GM06990 (cell line): ENCODE measurements at regions not wholly inside any gene's neighbourhood (a gene's known extent, or its start where the extent isn't known, plus 50 kb on each side); places are given as distances from the start of the nearest gene placed in this dataset.

Experiments used
- DNase-seq: peaks from one replicate; pipeline ENCODE4 v3.0.0-alpha.2; 2011; ENCODE audit not compliant: insufficient read length; ENCODE audit errors: extremely low read depth
- H3K27me3 ChIP-seq: replicated peaks from 2 replicates; pipeline ENCODE4 v1.6.0; 2011; ENCODE audit warnings: low read length; ENCODE audit not compliant: control insufficient read depth, insufficient read depth
- H3K36me3 ChIP-seq: 2 replicates; pipeline ENCODE4 v1.5.1; 2011; ENCODE audit warnings: low read length; ENCODE audit not compliant: control insufficient read depth, insufficient read depth
- H3K4me3 ChIP-seq: replicated peaks from 2 replicates; pipeline ENCODE4 v1.5.1; 2011; ENCODE audit warnings: low read depth, mild to moderate bottlenecking, control low read depth, low read length
- CTCF ChIP-seq: IDR thresholded peaks from 2 replicates; pipeline ENCODE4 v1.5.1; 2011; ENCODE audit warnings: low read length, control low read depth, mild to moderate bottlenecking, inconsistent platforms; ENCODE audit not compliant: insufficient read depth, poor library complexity, severe bottlenecking

- Histone ChIP-seq H3K27me3 (no peaks in the 10 kb centered on the region; the same call in 1 of the 2 replicates), H3K36me3 (no peaks in the 10 kb centered on the region), H3K4me3 (no peak overlapping the region)
- DNase-seq = no peak
- TF ChIP-seq CTCF = no peak
These were observed 88.6 kb upstream of the XYLT1 start for GRCh38 chr16:17559394-17559793.

- no peak overlapping the region for H3K4me3 ChIP-seq
- DNase-seq = no peak
- TF ChIP-seq CTCF = no peak
These were observed 87.2 kb upstream of the XYLT1 start for GRCh38 chr16:17557949-17558348.

DNA sequence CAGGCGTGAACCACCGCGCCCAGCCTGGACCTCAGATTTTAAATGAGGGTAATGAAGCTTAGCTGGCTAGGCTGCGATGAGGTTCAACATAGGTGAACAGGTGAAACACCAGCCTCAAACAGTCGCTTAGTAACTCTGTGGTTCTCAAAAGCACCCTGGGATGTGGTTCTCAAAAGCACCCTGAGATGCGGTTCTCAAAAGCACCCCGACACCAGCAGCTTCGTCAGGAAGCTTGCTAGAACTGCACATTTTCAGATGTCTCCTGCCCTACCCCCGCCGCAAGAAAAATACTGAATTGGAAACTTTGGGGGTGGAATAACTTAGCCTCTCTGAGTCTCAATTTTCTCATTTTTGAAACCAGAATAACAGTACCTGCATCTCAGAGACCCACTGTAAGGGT is 86.7 kb upstream of the XYLT1 start:
- Histone ChIP-seq H3K36me3 (no peaks in the 10 kb centered on the region), H3K27me3 (no peaks in the 10 kb centered on the region; the same call in 1 of the 2 replicates), H3K4me3 (no peak overlapping the region)
- DNase-seq = no peak
- no peak for TF ChIP-seq CTCF

More at GRCh38 chr16:17557949-17558348, 87.2 kb upstream of the XYLT1 start:
- Histone ChIP-seq H3K27me3 (no peaks in the 10 kb centered on the region; the same call in 1 of the 2 replicates), H3K36me3 (no peaks in the 10 kb centered on the region)

DNA sequence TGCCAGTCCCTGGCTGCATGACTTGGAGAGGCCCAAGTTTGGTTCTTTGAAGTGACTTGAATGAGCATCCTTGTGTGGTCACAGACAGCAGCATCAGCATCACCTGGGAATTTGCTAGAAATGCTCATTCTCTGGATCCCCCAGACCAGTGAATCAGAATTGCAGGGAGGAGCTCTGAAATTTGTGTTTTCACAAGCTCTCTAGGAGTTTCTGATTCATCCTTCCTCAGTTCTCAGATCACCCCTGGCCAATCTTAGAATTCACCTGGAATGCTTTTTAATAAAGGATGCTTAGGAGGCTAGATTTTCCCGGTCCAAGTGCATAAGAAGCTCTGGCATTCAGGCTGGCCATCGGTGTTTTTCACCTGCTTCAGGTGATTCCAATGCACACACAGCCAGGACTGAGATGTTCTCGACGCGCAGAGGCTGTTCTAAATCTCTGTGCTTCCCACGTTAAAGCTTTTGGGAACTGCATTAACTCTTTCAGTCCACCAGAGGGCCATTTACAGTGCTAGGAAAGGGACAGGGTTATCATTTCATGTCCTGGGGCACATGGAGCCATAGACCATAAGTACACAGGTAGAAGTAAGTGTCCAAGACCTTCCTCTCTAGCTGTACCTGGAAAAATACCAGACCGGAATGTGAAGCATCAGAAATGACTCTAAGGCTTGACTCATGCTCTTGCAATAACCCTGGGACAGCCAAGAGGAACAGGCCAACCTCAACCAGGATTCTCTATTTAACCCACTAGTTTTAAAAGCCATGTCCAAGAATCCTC is 85.7 kb upstream of the XYLT1 start:
- H3K27me3 ChIP-seq = no peaks in the 10 kb centered on the region; the same call in 1 of the 2 replicates
- TF ChIP-seq CTCF = peak; percentile 60
- no peak overlapping the region for H3K4me3 ChIP-seq
- no peak for DNase-seq
- no peaks in the 10 kb centered on the region for H3K36me3 ChIP-seq

DNA sequence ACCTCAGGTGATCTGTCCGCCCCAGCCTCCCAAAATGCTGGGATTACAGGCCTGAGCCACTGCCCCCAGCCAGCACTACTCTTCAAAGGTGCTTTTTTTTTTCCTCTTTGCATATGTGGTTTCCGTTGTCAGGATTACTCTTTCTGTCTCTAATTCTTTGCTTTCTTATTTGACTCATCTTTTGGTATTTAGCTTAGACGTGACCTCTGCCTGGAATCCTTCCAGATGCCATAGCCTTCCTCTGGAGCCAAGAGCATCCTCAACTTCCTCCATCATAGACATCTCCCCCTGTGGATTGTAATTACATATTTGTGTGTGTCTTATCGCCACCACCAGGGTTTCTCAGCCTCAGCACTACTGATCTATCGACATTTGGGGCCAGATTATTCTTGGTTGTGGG is 84.4 kb upstream of the XYLT1 start:
- no peak for TF ChIP-seq CTCF
- Histone ChIP-seq H3K27me3 (no peaks in the 10 kb centered on the region; the same call in 1 of the 2 replicates), H3K4me3 (no peak overlapping the region), H3K36me3 (no peaks in the 10 kb centered on the region)
- no peak for DNase-seq
